SKM-1 treated with dmso at 0.1 percent for 144 hours (cell line): ENCODE measurements at regions not wholly inside any gene's neighbourhood (a gene's known extent, or its start where the extent isn't known, plus 50 kb on each side); places are given as distances from the start of the nearest gene placed in this dataset.
"Not testable (repeated sequence)": the region's sequence is repeated elsewhere in the genome, so short reads cannot be mapped to it uniquely, and the experiment has no call there.

Source experiments
- DNase-seq: peaks from one replicate; lab custom pipeline; 2025; ENCODE audit not compliant: unreplicated experiment; lab: John Stamatoyannopoulos, UW

DNA sequence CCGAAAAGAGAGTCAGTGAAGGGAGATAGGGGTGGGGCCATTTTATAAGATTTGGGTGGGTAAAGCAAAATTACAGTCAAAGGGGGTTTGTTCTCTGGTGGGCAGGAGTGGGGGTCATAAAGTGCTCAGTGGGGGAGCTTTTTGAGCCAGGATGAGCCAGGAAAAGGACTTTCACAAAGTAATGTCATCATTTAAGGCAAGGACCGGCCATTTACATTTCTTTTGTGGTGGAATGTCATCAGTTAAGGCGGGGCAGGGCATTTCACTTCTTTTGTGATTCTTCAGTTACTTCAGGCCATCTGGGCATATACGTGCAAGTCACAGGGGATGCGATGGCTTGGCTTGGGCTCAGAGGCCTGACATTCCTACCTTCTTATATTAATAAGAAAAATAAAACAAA lies 511.6 kb downstream of the GRIN2A start:
- DNase-seq = not testable (repeated sequence)

GRCh38 chr16:9676560-9677300 lies 505.5 kb downstream of the GRIN2A start:
- not testable (repeated sequence) for DNase-seq

- DNase-seq = no peak
These were observed 505.0 kb downstream of the GRIN2A start for GRCh38 chr16:9677301-9677653.

- no peak for DNase-seq
These were observed 502.9 kb downstream of the GRIN2A start for GRCh38 chr16:9679213-9679767.

DNA sequence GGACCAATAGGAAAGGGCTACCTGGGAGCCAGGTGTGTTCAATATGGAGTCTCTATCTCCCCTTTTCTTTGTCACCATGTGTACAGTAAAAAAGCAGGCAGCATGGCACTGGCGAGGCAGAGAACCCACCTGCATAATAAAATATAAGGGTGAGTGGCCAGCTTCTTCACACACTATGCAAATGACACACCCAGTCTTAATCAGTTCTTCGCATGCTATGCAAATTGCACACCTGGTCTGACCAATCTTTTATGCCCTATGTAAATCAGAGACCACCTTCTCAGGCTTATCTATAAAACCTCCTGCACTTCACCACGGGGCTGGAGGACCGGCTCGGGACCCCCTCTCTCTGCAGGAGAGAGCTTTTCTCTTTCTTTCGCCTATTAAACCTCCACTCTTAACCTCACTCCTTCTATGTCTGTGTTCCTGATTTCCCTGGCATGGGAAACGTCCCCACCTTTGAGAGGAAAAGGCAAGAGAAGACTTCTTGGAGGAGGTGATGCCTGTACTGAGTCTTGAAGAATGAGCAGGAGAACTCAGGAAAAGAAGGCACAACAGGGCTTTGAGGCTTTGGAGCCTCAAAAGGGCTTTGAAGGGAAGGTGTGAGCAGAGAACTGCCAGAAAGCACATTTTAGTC lies 502.1 kb downstream of the GRIN2A start:
- no peak for DNase-seq

GRCh38 chr16:9680968-9681367 lies 501.3 kb downstream of the GRIN2A start:
- DNase-seq = no peak

- DNase-seq = no peak
These were observed 500.7 kb downstream of the GRIN2A start for GRCh38 chr16:9681508-9681907.

GRCh38 chr16:9682320-9682719 lies 499.9 kb downstream of the GRIN2A start:
- no peak for DNase-seq

DNA sequence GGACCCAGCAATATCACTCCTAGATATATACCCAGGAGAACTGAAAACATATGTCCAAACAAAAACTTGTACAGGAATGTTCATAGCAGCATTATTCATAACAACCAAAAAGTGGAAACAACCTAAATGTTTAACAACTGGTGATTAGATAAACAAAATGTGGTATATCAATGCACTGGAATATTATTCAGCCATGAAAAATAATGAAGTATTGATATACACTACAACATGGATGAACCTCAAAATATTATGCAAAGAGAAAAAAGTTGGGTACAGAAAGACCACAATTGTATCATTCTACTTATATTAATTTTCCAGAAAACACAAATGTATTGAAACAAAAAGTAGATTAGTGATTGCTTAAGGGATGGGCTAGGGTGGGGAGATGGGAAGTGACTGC lies 498.6 kb downstream of the GRIN2A start:
- no peak for DNase-seq

- no peak for DNase-seq
These were observed 494.4 kb downstream of the GRIN2A start for GRCh38 chr16:9687737-9688319.

DNA sequence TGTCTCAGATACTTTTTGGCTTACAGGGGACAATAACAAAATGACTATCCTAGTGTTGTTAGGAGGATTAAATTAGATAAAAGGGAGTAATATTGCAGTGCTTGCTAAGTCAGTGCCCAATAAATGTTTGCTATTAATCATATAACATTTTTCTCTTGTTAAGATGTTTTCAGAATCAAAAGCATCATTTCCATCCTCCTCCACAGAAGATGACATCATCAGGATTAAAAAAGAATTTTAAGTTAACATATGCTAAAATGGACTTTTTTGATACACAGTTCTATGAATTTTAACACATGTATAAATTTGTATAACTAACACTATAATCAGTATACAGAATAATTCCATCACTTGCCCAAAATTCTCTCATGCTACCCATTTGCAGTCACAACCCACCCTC lies 492.6 kb downstream of the GRIN2A start:
- no peak for DNase-seq

DNA sequence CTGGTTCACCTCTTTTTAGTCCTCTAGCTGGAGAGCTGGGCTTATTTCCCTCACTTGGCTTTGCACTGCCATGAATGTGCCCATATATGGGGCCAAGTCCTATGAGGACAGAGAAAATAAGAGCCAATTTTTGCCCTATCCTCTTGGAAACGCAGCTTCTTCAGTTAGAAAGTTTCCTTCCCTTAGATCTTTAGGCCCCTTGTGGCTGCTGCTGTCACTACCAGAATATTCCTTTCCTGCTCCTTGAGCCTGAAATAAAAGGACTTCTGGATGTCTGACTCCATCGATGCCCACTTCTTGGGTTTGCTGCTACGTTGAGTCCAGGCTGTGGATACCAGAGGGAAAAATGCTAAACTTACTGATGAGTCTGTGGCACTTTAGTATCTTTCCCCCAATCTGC lies 487.1 kb downstream of the GRIN2A start:
- no peak for DNase-seq
